AG04450 (cell line): ENCODE measurements at regions not wholly inside any gene's neighbourhood (a gene's known extent, or its start where the extent isn't known, plus 50 kb on each side); places are given as distances from the start of the nearest gene placed in this dataset.

Experiments used
- CTCF ChIA-PET: fragments of 300-600, 350-600 bp; formaldehyde crosslinking; extraction: SDS; loops from one replicate; lab custom pipeline; 2022; ENCODE audit warnings: antibody characterized with exemption, inconsistent platforms; lab: Charles Lee
- POLR2A ChIA-PET: fragments of 350-600 bp; formaldehyde crosslinking; extraction: SDS; loops from one replicate; lab custom pipeline; 2021; ENCODE audit warnings: antibody characterized with exemption, inconsistent platforms; lab: Yijun Ruan, JAX
- DNase-seq: peaks from one replicate; pipeline ENCODE4 v3.0.0-alpha.2; 2011; ENCODE audit warnings: low read depth, low spot score
- H3K27ac ChIP-seq: one replicate; pipeline ENCODE4 v1.5.1; 2012; ENCODE audit warnings: low read depth, low read length, control low read depth
- H3K27me3 ChIP-seq: one replicate; pipeline ENCODE4 v1.6.0; 2012; ENCODE audit warnings: low read length; ENCODE audit not compliant: control insufficient read depth, insufficient read depth
- H3K4me3 ChIP-seq: 2 replicates; pipeline ENCODE4 v1.5.1; 2011; ENCODE audit warnings: mild to moderate bottlenecking, low read depth, low read length, control low read depth
- H3K9me3 ChIP-seq: 2 replicates; pipeline ENCODE4 v1.5.1; 2012; ENCODE audit warnings: low read length; ENCODE audit not compliant: control insufficient read depth, insufficient read depth
- CTCF ChIP-seq: IDR thresholded peaks from 2 replicates; pipeline ENCODE4 v1.5.1; 2011; ENCODE audit warnings: low read depth, low read length, control low read depth, inconsistent platforms

DNA sequence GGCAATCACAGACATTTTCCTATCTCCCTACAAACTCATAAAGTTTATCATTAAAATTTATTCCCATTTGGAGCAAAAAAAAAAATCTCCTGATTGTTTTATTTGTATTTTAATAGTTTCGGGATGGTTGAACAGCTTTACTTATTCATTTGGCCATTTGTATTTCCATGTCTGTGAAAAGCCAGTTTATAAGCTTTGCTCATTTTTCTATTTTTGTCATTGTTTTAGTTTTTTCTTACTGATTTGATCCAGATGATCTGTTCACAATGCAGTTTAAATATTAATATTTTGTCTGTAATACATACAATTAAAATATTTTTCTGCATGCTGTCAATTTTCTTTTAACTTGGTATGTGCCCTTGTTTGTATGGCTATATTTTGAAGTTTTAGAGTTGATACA is 65.2 kb upstream of the CCN2 start:
- POLR2A ChIA-PET: no interaction called here
- Histone ChIP-seq H3K27ac (no peak overlapping the region), H3K27me3 (no peaks in the 10 kb centered on the region), H3K9me3 (no peaks in the 10 kb centered on the region), H3K4me3 (no peak overlapping the region)
- CTCF ChIA-PET: no interaction called here
- no peak for DNase-seq
- no peak for TF ChIP-seq CTCF

GRCh38 chr6:132011582-132011981 is 60.4 kb upstream of the CCN2 start:
- ChIA-PET CTCF (interaction anchor here (0.9 to 2.2 kb wide), 2 partner anchors 81 to 268 kb away, joined by 3 to 5 read pairs; no protein-coding TSS in a partner anchor), POLR2A (no interaction called here)
- no peak overlapping the region for H3K27ac ChIP-seq
- no peaks in the 10 kb centered on the region for H3K9me3 ChIP-seq
- H3K4me3 ChIP-seq: no peak overlapping the region
- TF ChIP-seq CTCF: no peak
- no peak for DNase-seq
- no peaks in the 10 kb centered on the region for H3K27me3 ChIP-seq

GRCh38 chr6:132009175-132009574 is 58.0 kb upstream of the CCN2 start:
- POLR2A ChIA-PET: no interaction called here
- no peak overlapping the region for H3K27ac ChIP-seq
- CTCF ChIA-PET: no interaction called here
- no peak for TF ChIP-seq CTCF
- no peak for DNase-seq
- no peaks in the 10 kb centered on the region; the same call in 1 of the 2 replicates for H3K9me3 ChIP-seq
- H3K27me3 ChIP-seq: no peaks in the 10 kb centered on the region
- no peak overlapping the region for H3K4me3 ChIP-seq

DNA sequence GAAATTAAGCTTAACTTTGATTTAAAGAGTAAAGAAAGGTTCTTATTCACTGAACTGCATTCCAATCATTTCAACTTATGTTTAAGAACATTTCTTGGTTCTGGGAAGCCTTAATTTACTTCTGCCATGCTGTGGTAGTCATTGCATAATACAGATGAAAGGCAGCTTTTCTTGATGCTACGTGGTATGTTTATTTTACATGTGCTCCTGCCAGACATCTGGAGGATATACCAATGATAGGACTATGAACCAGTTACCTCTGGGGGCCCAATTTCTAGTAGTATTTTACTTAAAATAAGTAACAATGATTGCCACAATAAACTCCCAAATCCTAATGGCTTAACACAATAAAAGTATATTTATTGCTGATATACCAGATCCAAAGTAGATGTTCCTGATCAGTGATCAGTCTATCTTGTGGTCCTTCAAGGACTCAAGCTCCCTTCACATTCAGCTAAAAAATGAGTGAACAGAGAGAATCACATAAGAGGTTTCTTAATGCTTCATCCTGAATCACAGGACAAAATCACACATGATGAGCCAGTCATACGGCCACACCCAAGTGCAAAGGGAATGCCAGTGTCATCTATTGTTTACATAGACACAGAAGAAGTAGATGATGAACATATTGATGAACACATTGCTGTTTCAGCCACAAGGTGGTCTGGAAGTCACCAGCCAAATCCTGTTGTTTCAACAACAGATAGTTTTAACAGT is 56.5 kb upstream of the CCN2 start:
- Histone ChIP-seq H3K9me3 (peaks cover 10% of the 10 kb centered on the region; the same call in 1 of the 2 replicates), H3K4me3 (no peak overlapping the region), H3K27me3 (no peaks in the 10 kb centered on the region), H3K27ac (no peak overlapping the region)
- CTCF ChIA-PET: interaction anchor here (0.8 kb wide), 1 partner anchor 272 kb away, joined by 4 read pairs; no protein-coding TSS in a partner anchor
- POLR2A ChIA-PET: no interaction called here
- no peak for TF ChIP-seq CTCF
- peak; percentile 60 for DNase-seq

DNA sequence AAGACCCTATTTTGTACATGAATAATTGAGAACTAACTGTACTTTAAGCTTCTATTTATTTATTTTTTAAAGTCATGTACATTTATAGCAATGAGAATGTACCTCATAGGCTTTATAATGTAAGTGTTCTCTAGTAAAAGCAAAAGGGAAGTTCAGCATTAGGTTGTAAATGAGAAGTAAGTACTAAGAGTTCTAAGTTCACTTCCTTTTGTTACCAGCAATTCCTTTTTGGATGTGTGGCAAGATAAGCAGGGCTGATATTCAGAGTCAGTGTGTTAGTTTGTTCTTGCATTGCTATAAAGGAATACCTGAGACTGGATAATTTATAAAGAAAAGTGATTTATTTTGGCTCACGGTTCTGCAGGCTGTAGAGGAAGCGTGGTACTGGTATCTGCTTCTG is 54.0 kb upstream of the CCN2 start:
- ChIA-PET CTCF (interaction anchor here (0.6 kb wide), 1 partner anchor 275 kb away, joined by 4 read pairs; no protein-coding TSS in a partner anchor), POLR2A (no interaction called here)
- peaks cover 10% of the 10 kb centered on the region; the same call in 1 of the 2 replicates for H3K9me3 ChIP-seq
- no peaks in the 10 kb centered on the region for H3K27me3 ChIP-seq
- DNase-seq: no peak
- H3K4me3 ChIP-seq: no peak overlapping the region
- no peak for TF ChIP-seq CTCF
- H3K27ac ChIP-seq: no peak overlapping the region
